ENCODE measurements at regions not wholly inside any gene's neighbourhood (a gene's known extent, or its start where the extent isn't known, plus 50 kb on each side); places are given as distances from the start of the nearest gene placed in this dataset.
A peak's percentile ranks its signal among the peaks of the same experiment; 100 is the strongest.

GRCh38 chr10:83625831-83626360 is 513.4 kb upstream of the GHITM start:
- FAIRE-seq (no peak), DNase-seq (ENCODE audit: extremely low spot score, insufficient read length, low read depth) (no peak)

DNA sequence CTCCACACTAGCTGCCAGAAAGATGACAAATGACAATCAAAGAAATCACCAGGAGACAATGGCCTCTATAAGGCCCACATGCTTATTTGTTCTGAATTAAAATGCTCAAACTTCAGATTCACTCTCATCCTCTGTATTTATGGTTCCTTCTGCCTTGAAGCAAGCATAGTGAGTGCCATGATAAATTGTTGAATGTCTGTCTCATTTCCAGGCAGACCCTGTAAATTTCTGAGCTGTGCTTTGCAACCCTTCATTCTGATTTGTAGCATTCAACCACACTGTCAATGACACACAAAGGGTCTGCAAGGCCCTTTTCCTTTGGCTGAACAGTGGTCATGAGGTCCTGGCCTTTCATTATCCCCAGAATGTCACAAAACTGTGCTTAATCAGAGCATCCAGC is 506.6 kb upstream of the GHITM start:
- no peak for DNase-seq (ENCODE audit: extremely low spot score, insufficient read length, low read depth)

GRCh38 chr10:83633547-83633946 is 505.8 kb upstream of the GHITM start:
- FAIRE-seq = no peak

More for the DNA sequence above, 506.6 kb upstream of the GHITM start:
- no peak for FAIRE-seq

DNA sequence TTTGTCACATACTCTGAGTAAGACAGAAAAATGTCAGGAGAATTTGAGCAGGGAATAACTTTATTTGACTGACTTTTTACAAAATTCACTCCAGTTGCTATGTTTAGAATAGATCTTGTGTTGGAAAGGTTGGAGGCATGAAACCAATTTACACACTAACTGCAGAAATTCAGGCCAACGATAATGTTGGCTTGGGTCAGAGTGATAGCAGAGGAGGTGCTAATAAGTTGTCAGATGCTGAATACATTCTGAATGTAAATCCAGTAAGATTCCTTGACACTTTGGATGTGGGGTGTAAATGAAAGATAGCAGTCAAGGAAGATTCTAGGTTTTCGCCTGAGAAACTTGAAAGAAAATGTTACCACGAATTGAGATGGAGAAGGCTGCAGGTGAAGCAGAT is 502.5 kb upstream of the GHITM start:
- DNase-seq (ENCODE audit: extremely low spot score, insufficient read length, low read depth) (no peak), FAIRE-seq (no peak)

More at GRCh38 chr10:83633547-83633946, 505.8 kb upstream of the GHITM start:
- no peak for DNase-seq (ENCODE audit: extremely low spot score, insufficient read length, low read depth)

DNA sequence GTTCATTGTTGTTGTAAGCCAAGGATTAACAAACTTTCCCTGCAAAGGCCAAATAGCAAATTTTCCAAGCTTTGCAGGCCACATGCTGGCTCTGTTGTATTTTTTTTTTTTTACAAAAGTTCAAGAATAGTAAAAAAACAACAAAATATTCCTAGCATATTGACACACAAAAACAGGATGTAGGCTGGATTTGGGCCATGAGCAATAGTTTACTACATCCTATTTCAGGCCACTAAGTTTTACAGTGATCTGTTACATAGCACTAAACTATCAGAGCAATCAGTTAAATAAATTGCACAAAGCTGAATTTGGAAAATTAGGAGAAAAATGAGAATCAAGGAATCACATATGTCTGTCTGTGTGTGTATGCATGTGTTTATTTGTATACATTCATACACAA is 491.8 kb upstream of the GHITM start:
- no peak for FAIRE-seq
- no peak for DNase-seq (ENCODE audit: extremely low spot score, insufficient read length, low read depth)

DNA sequence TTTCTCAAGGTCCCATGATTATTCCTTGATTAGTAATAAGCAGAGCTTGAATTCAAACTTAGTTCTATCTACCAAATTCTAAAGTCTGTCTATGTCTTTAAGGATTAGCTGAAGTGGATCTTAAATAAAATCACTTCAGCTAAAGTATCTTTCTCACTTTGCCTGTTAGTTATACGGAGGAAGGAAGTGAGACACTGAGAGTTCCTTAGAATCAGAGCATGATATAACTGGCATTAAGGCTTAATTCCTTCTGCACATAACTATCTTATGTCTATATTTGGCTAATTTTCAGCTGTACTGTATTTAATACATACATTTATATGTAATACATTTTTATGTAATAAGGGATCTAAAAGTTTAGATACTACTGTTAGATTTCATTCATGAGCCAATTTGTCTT is 491.1 kb upstream of the GHITM start:
- no peak for FAIRE-seq
- DNase-seq (ENCODE audit: extremely low spot score, insufficient read length, low read depth) = no peak

DNA sequence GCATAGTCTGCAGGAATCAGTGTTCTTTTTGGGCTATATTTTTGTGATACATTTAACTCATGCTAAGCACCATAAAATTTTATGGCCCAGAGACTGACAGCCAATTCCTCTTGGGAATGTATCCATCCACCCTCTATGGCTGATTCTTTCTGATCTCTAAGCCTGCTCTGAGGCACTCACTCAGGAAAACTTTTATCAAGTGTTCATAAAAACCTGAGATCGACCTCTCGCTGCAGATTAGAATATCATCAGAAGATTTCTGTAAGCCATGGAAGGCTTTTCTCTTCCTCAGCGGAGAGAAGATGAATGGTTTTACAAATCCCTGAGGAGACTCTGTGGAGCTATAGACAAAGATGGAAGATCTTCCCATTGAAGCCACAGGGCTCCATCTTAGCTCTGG is 489.8 kb upstream of the GHITM start:
- FAIRE-seq = no peak
- DNase-seq (ENCODE audit: extremely low spot score, insufficient read length, low read depth) = no peak

GRCh38 chr10:83654689-83655088 is 484.6 kb upstream of the GHITM start:
- DNase-seq (ENCODE audit: extremely low spot score, insufficient read length, low read depth) = no peak
- no peak for FAIRE-seq

- DNase-seq (ENCODE audit: extremely low spot score, insufficient read length, low read depth) (no peak), FAIRE-seq (no peak)
Measured at GRCh38 chr10:83656924-83657323, 482.4 kb upstream of the GHITM start.

- FAIRE-seq (no peak), DNase-seq (ENCODE audit: extremely low spot score, insufficient read length, low read depth) (no peak)
Measured at GRCh38 chr10:83657487-83657886, 481.8 kb upstream of the GHITM start.

DNA sequence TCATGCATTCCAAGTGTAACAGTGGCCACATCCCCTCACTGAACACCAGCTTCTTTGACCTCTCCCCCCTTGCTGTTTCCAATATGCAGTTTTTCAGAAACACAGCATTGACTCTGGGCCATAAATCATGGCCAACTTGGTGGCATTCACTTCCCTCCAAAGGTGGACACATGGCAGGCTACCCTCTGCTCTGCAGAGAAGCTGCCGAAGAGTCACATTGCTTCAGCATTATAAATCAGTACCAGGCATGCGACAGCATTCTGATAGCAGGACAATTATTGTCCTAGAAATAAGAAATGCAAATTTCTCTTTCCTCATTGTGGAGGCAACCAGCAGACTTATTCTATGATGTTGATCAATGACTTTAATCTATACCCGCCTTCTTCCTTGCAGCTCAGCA is 475.4 kb upstream of the GHITM start:
- FAIRE-seq = no peak

DNA sequence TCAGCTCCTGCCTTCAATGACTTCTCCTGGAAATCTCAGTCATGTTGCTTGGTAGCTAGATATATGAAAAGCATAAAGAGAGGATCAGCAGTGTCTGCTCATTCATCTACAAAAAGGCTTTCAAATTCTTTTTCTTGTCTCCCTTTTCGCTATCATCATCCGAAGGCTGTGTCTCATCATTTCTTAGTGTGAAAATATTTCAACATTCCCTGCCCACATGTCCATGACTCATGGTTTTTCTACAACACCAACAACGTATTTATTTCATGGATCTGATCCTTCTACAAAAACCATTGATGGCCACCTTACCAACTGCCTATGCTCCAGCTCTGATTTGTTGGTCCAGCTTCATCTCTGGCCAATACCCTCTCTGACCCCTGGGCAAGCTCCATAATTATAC is 472.5 kb upstream of the GHITM start:
- FAIRE-seq = no peak
- DNase-seq (ENCODE audit: extremely low spot score, insufficient read length, low read depth) = no peak

More for the DNA sequence above, 475.4 kb upstream of the GHITM start:
- DNase-seq (ENCODE audit: extremely low spot score, insufficient read length, low read depth) = no peak

DNA sequence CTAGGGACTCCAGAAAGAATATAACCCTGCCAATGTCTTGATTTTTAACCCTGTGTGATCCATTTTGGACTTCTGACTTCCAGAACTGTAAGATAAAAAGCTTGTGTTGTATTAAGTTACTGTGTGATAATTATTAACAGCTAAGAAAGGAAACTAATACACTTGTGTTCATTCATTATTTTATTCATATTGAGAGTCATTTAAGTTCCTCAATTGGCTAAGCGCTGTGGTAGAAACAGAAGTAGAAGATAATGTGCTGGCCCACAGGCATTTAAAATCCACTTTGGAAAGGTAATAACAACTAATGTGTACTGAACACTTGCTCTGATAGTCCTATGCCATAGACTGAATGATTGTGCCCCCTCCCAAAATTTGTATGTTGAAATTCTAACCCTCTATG is 471.7 kb upstream of the GHITM start:
- no peak for DNase-seq (ENCODE audit: extremely low spot score, insufficient read length, low read depth)
- FAIRE-seq = no peak

DNA sequence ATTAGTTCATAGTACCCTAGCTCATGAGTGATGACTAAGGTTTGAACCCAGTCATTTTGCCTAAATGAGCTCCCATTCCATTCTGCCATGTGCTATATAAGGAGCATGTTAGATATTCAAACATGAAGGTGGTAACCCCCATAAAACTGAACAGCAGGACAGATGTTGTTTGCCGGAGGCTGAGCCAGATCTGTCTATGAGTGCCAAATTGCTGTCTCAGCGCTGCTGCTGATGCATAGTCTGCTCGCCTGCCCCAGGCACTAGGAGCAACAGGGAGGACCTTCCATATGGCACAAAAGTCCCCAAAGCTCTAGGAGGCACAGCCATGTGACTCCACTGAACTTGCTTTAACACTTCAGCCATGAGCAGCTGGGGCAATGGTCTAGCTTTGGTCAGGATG is 466.0 kb upstream of the GHITM start:
- FAIRE-seq (no peak), DNase-seq (ENCODE audit: extremely low spot score, insufficient read length, low read depth) (no peak)

- FAIRE-seq (peak; percentile 72), DNase-seq (ENCODE audit: extremely low spot score, insufficient read length, low read depth) (no peak)
Measured at GRCh38 chr10:83677795-83678194, 461.5 kb upstream of the GHITM start.

GRCh38 chr10:83678850-83679249 is 460.5 kb upstream of the GHITM start:
- FAIRE-seq = peak; percentile 46
- DNase-seq (ENCODE audit: extremely low spot score, insufficient read length, low read depth) = no peak

- peak; percentile 58 for DNase-seq (ENCODE audit: extremely low spot score, insufficient read length, low read depth)
Measured at GRCh38 chr10:83680470-83680891, 458.8 kb upstream of the GHITM start.

DNA sequence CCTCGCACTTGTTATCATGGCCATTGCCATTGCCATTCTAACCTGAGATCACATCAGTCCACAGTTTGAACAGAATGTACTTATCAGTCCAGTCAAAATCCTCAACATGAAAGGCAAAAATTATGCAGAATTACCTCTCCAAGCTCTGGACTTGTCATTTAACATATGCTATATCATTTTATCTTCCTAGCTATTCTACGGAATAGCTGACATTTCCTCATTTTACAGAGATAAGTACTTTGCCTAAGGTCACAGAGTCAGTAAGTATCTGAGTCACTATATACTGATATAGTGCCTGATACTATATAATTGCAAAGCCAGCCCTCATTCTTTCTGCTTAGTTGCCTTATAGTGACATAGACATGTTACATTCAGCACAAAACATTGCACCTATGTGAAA is 456.9 kb upstream of the GHITM start:
- no peak for FAIRE-seq
- DNase-seq (ENCODE audit: extremely low spot score, insufficient read length, low read depth) = no peak

More at GRCh38 chr10:83680470-83680891, 458.8 kb upstream of the GHITM start:
- FAIRE-seq = peak; percentile 91

- FAIRE-seq (no peak), DNase-seq (ENCODE audit: extremely low spot score, insufficient read length, low read depth) (no peak)
Measured at GRCh38 chr10:83685458-83685857, 453.9 kb upstream of the GHITM start.

GRCh38 chr10:83691791-83692596 is 447.3 kb upstream of the GHITM start:
- FAIRE-seq = no peak
- no peak for DNase-seq (ENCODE audit: extremely low spot score, insufficient read length, low read depth)

- DNase-seq (ENCODE audit: extremely low spot score, insufficient read length, low read depth) = no peak
- FAIRE-seq = no peak
Measured at GRCh38 chr10:83698899-83699298, 440.4 kb upstream of the GHITM start.

DNA sequence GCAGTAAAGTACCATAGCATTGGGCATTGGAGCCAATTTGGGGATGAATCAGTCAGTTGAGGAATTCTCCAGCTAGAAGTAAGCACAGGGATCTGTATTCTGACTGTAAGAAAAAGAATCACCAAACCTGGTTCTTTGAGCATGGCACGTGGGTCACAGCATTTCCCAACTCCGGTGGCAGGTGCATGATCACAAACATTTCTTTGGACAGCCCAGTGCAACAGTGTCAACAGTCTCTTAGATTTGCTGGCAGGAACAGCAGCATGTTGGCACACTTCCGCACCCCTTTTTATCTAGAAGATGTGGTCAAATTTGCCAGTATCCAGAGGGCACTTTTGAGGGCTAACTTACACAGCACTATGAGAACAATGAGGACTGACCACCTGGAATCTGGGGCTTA is 437.5 kb upstream of the GHITM start:
- no peak for DNase-seq (ENCODE audit: extremely low spot score, insufficient read length, low read depth)
- no peak for FAIRE-seq
